Right ventricle myocardium superior (tissue), 1 donor: ENCODE measurements at regions not wholly inside any gene's neighbourhood (a gene's known extent, or its start where the extent isn't known, plus 50 kb on each side); places are given as distances from the start of the nearest gene placed in this dataset.

Source experiments
- ATAC-seq: fragments of 200-7000 bp; cut with Tn5 transposase; one replicate; pipeline ENCODE4 v1.9.1; 2020; ENCODE audit warnings: mild to moderate bottlenecking; ENCODE audit not compliant: poor library complexity
- DNase-seq: peaks from one replicate; pipeline ENCODE4 v3.0.0-alpha.2; 2020
- intact Hi-C: fragments of 100-400 bp; cut with DNase I; formaldehyde crosslinking; loops from one replicate; pipeline ENCODE4 v1.11.2; 2022
- donor health status: DM: no; HTN: yes; CAD: no; lungs with severe emphysema.

- DNase-seq = no peak
- intact Hi-C loops = no loop called here
- no peak for ATAC-seq
These were observed 306.3 kb downstream of the LMX1A start for GRCh38 chr1:165050246-165050645.

- ATAC-seq (no peak), DNase-seq (no peak)
- intact Hi-C loops = no loop called here
These were observed 308.5 kb downstream of the LMX1A start for GRCh38 chr1:165047994-165048393.

GRCh38 chr1:165045902-165046301, 310.6 kb downstream of the LMX1A start:
- ATAC-seq = no peak
- intact Hi-C loops = no loop called here

GRCh38 chr1:165040641-165041040, 315.9 kb downstream of the LMX1A start:
- ATAC-seq = no peak
- intact Hi-C loops = no loop called here
- DNase-seq = no peak

More at GRCh38 chr1:165045902-165046301, 310.6 kb downstream of the LMX1A start:
- no peak for DNase-seq

- ATAC-seq (no peak), DNase-seq (no peak)
- intact Hi-C loops = no loop called here
These were observed 316.5 kb downstream of the LMX1A start for GRCh38 chr1:165039996-165040395.

GRCh38 chr1:165036403-165036802, 320.1 kb downstream of the LMX1A start:
- intact Hi-C loops = no loop called here
- DNase-seq (no peak), ATAC-seq (no peak)

- intact Hi-C loops = no loop called here
- ATAC-seq = no peak
These were observed 322.2 kb downstream of the LMX1A start for GRCh38 chr1:165034136-165034809.

GRCh38 chr1:165031001-165031400, 325.5 kb downstream of the LMX1A start:
- intact Hi-C loops = no loop called here
- DNase-seq = no peak
- ATAC-seq = no peak

More at GRCh38 chr1:165034136-165034809, 322.2 kb downstream of the LMX1A start:
- DNase-seq = no peak

GRCh38 chr1:165025805-165026204, 330.7 kb downstream of the LMX1A start:
- DNase-seq (no peak), ATAC-seq (no peak)
- intact Hi-C loops = no loop called here

- ATAC-seq (no peak), DNase-seq (no peak)
- intact Hi-C loops = no loop called here
These were observed 341.8 kb downstream of the LMX1A start for GRCh38 chr1:165014753-165015152.

GRCh38 chr1:165011991-165012531, 344.5 kb downstream of the LMX1A start:
- peak; percentile 66 for ATAC-seq
- intact Hi-C loops = no loop called here
- DNase-seq = no peak

- ATAC-seq = peak; percentile 12
- intact Hi-C loops = no loop called here
- no peak for DNase-seq
These were observed 345.3 kb downstream of the LMX1A start for GRCh38 chr1:165011186-165011585.

GRCh38 chr1:165010418-165011070, 346.0 kb downstream of the LMX1A start:
- ATAC-seq (peak; percentile 75), DNase-seq (no peak)
- intact Hi-C loops = no loop called here

- intact Hi-C loops = no loop called here
- ATAC-seq (no peak), DNase-seq (no peak)
These were observed 349.7 kb downstream of the LMX1A start for GRCh38 chr1:165006831-165007230.

GRCh38 chr1:164999146-164999545, 357.4 kb downstream of the LMX1A start:
- no peak for ATAC-seq
- DNase-seq = no peak
- intact Hi-C loops = no loop called here

GRCh38 chr1:164991763-164992314, 364.7 kb downstream of the LMX1A start:
- DNase-seq = no peak
- intact Hi-C loops = no loop called here
- no peak for ATAC-seq

- DNase-seq (no peak), ATAC-seq (no peak)
- intact Hi-C loops = no loop called here
These were observed 373.4 kb downstream of the LMX1A start for GRCh38 chr1:164983023-164983650.

GRCh38 chr1:164982545-164982944, 374.0 kb downstream of the LMX1A start:
- intact Hi-C loops = no loop called here
- DNase-seq (no peak), ATAC-seq (no peak)

- ATAC-seq (no peak), DNase-seq (no peak)
- intact Hi-C loops = no loop called here
These were observed 379.0 kb downstream of the LMX1A start for GRCh38 chr1:164977561-164977960.
